SJCRH30 (cell line): ENCODE measurements at regions not wholly inside any gene's neighbourhood (a gene's known extent, or its start where the extent isn't known, plus 50 kb on each side); places are given as distances from the start of the nearest gene placed in this dataset.
A peak's percentile ranks its signal among the peaks of the same experiment; 100 is the strongest.

Experiments used
- DNase-seq, 2 experiments: peaks; one replicate each; pipeline ENCODE4 v3.0.0-alpha.2; 2015 to 2020
- H3K27ac ChIP-seq: fragments of 250-450 bp; sonication (Bioruptor Pico); 2 replicates; pipeline ENCODE4 v1.5.1; 2020; ENCODE audit warnings: mild to moderate bottlenecking, moderate library complexity
- H3K27me3 ChIP-seq: fragments of 250-450 bp; sonication (Bioruptor Pico); 2 replicates; pipeline ENCODE4 v1.5.1; 2020; ENCODE audit warnings: mild to moderate bottlenecking, moderate library complexity
- H3K36me3 ChIP-seq: fragments of 250-450 bp; sonication (Bioruptor Pico); 2 replicates; pipeline ENCODE4 v1.5.1; 2020; ENCODE audit warnings: mild to moderate bottlenecking, moderate library complexity
- H3K4me1 ChIP-seq: fragments of 250-450 bp; sonication (Bioruptor Pico); 2 replicates; pipeline ENCODE4 v1.5.1; 2020; ENCODE audit warnings: mild to moderate bottlenecking, moderate library complexity
- H3K4me3 ChIP-seq: fragments of 250-450 bp; sonication (Bioruptor Pico); 2 replicates; pipeline ENCODE4 v1.5.1; 2020; ENCODE audit warnings: mild to moderate bottlenecking, moderate library complexity
- H3K9me3 ChIP-seq: fragments of 250-450 bp; sonication (Bioruptor Pico); replicated peaks from 2 replicates; pipeline ENCODE4 v1.5.1; 2020; ENCODE audit warnings: mild to moderate bottlenecking, moderate library complexity

DNA sequence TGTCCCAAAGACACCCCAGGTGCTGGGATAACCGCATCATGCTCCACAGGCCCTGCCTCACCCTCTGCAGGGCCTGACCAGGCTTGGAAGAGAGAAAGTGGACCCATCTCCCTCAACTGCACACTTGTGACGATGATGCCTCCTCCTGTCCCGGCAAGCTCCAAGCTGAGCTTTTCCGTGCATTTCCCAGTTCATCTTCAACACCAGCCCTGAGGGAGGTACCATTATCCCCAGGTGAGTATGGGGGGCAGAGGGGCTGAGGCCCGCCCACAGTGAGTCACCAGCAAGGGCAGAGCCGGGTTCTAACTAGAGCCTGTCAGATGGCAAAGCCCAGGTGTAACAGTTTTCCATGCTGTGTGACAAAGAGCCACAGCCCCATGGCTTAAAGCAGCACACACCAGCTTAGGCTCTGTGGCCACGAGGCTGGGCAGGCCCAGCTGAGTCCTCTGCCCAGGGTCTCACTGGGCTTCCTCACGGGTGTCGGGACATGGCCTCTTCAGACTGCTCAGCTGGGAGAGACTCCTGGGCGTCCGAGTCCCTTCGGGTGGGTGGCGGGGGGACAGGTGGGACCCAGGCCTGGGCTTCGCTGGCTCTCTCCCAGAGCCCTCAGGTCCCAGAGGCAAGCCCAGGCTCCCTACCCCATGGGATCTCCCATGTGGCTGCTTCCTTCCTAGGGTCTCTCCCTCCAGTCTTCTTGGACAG, 108.4 kb upstream of the OTOS start:
- H3K4me1 ChIP-seq, result peaks cover 77% of the 10 kb centered on the region
- DNase-seq, result no peak

DNA sequence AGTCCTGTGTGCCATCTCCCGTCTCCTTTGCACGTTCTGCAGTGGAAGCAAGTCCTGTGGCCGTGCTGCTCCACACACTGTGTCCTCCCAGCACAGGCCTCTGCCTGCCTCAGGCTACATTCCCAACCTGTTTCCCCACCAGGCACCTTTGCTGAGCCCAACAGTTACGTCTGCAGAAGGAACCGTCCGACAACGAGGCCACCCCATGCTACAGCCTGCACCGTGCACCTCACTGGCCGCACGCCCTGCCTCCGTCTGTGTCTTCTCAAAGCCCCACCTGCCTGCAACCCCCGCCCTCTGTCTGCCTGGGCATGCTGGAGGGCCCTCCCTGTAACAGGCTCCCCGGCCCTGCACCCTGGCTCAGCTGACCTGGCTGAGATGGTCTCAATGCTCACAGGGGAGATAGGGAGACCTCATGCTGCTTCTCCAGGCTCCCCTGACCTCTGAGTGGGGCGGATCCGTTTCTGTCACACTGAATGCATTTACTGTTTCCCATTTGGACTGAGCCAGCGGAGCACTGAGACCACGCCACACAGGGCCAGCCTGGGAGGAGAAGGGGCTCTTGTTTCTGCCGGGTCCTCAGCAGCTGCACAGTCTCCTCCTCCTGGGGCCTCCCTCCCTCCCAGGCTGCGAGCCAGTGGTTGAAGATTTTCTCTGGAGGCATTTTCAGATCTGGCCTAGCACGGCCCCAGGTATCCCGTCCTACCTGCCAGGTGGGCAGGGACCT, 109.1 kb upstream of the OTOS start:
- peak overlapping the region; percentile 98 for H3K27ac ChIP-seq
- peaks cover 73% of the 10 kb centered on the region for H3K4me1 ChIP-seq

More for the DNA sequence above, 108.4 kb upstream of the OTOS start:
- Histone ChIP-seq H3K36me3 (no peaks in the 10 kb centered on the region), H3K9me3 (no peaks in the 10 kb centered on the region), H3K27ac (peak overlapping the region; percentile 98), H3K27me3 (no peaks in the 10 kb centered on the region), H3K4me3 (no peak overlapping the region)

DNA sequence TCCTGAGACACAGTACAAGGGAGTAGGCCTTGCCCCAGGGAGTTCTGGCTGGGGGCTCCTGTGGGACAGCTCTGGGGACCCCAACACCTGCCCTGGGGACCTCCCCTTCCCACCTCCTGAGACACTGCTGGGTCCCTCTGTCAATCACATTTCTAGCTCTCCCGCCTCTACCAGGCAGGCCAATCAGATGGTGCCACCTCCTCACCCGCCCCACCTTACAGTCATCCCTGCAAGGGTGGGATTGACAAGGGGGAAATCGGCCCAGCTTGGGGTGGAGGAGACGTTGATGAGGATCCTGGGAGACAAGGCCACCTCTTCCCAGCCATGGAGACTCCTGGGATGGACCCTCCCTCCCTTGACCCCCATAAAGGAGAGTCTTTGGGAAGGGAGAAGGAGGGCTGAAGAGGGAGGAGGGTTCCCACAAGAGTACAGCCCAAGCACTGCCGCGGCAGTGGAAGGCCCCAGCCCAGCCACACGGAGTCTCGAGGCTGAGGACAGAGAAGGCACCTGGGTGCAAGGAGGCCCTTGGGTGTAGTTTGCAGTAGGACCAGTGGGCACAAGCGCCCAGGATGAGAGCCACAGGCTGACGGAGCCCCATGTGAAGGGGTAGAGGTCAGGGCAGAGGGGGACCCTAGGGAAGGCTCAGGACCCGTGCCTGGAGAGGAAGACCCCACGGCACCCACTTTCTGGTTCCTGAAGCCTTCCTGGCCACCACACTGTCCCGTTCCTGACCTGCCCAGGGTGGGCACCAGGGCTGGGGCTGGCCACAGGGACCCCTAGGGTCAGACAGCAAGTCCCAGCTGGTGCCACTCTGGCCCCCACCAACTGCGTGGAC, 109.9 kb upstream of the OTOS start:
- H3K36me3 ChIP-seq, result no peaks in the 10 kb centered on the region
- H3K27me3 ChIP-seq, result no peaks in the 10 kb centered on the region
- peaks cover 65% of the 10 kb centered on the region for H3K4me1 ChIP-seq
- H3K4me3 ChIP-seq, result no peak overlapping the region
- peak; percentile 57 to 77 for DNase-seq
- H3K9me3 ChIP-seq, result no peaks in the 10 kb centered on the region
- H3K27ac ChIP-seq, result peak overlapping the region; percentile 98

More for the DNA sequence above, 109.1 kb upstream of the OTOS start:
- no peaks in the 10 kb centered on the region for H3K36me3 ChIP-seq
- H3K27me3 ChIP-seq, result no peaks in the 10 kb centered on the region
- H3K9me3 ChIP-seq, result no peaks in the 10 kb centered on the region
- no peak overlapping the region for H3K4me3 ChIP-seq
- peak; percentile 87 to 94 for DNase-seq

DNA sequence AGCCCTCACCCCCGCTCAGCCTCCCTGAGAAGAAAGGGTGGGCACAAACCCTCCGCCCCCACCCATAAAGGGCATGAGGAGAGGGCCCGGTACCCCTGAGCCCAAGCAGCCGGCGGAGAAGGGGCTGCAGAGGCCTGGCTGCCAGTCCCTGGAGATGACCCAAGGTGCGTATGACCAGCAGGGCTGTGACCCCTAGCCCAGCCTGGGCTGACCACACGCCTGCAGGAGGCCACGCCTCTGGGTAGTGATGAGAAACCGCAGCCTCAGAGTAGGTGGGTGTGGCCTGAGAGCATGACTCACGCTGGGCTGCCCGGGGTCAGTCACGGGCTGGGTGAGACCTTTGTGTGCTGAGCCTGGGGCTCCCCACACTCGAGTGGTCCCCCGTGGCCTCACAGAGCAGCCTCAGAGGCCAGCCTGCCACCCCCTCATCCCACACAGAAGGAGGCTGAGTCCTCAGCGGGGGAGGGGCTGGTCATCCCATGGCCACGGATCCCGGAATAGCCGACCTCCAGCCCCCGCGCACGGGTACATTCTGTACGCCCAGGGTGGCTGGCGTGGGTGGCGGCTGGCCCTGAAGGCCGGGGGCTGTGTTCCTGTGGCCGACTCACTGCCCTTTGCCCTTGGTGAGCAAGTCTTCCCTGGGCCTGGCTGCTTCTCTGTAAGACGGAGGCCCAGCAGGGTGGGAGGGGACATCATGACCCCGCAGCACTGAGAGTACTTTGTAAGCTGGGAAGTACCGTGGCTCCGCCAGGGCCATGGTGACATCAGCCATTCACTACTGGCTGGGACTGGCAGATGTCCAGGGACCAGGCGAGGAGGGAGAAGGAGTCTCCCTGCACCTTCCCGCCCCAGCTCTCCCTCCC, 110.8 kb upstream of the OTOS start:
- DNase-seq, result peak; percentile 92 to 93
- Histone ChIP-seq H3K4me3 (peak overlapping the region; percentile 56), H3K4me1 (peaks cover 59% of the 10 kb centered on the region), H3K27me3 (no peaks in the 10 kb centered on the region), H3K9me3 (no peaks in the 10 kb centered on the region), H3K36me3 (no peaks in the 10 kb centered on the region), H3K27ac (peak overlapping the region; percentile 98)

DNA sequence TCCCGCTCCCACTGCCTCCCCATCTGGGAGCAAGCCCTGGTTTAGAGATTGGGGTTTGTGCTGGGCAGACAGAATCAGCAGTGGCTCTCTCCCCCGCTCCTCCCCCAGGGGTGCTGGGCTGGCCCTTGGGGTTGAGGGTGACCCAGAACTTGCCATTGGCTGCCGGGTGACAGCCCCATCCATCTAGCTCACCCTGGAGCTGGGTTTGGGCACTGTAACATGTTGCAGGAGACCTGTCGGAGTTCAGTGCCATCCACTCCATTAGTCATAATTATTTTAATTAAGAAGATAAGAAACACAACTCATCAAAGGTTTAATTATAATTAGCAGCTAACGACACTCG, 111.4 kb upstream of the OTOS start:
- Histone ChIP-seq H3K36me3 (no peaks in the 10 kb centered on the region), H3K4me3 (peak overlapping the region; percentile 56), H3K27ac (peak overlapping the region; percentile 98), H3K9me3 (no peaks in the 10 kb centered on the region), H3K4me1 (peaks cover 53% of the 10 kb centered on the region), H3K27me3 (no peaks in the 10 kb centered on the region)
- no peak for DNase-seq

DNA sequence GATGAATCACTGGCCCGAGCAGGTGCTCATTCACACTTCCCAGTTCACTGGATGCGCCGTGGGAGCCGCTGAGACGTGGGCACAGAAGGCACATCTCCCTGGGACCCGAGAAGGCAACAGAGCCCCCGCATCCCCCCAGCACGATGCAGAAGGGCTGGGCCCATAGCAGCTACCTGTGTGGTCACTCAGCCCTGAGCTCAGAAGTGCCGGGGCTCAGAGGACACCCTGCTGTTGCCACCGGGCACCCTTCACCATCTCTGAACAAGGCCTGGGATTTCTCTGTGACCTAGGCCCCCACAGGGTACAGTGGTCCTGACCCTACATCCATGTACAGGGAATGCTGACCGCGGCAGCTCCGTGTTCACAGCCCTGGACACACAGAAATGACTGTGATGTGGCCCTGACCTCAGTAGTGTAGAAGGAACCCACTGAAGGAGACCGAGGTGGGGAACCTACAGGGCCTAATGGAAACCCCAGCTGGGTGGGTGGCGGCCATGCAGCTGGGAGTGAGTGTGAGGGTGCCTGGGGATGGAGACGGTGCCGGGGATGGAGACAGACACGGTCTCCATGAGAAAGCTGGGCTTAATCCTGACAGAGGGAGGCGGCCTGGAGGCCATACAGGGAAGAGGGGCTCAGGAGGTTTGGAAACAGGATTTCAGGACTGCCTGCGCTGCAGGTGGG, 111.9 kb upstream of the OTOS start:
- Histone ChIP-seq H3K4me3 (no peak overlapping the region), H3K36me3 (no peaks in the 10 kb centered on the region), H3K27me3 (no peaks in the 10 kb centered on the region), H3K9me3 (no peaks in the 10 kb centered on the region), H3K4me1 (peaks cover 48% of the 10 kb centered on the region), H3K27ac (no peak overlapping the region; the same call in 1 of the 2 replicates)
- no peak for DNase-seq

DNA sequence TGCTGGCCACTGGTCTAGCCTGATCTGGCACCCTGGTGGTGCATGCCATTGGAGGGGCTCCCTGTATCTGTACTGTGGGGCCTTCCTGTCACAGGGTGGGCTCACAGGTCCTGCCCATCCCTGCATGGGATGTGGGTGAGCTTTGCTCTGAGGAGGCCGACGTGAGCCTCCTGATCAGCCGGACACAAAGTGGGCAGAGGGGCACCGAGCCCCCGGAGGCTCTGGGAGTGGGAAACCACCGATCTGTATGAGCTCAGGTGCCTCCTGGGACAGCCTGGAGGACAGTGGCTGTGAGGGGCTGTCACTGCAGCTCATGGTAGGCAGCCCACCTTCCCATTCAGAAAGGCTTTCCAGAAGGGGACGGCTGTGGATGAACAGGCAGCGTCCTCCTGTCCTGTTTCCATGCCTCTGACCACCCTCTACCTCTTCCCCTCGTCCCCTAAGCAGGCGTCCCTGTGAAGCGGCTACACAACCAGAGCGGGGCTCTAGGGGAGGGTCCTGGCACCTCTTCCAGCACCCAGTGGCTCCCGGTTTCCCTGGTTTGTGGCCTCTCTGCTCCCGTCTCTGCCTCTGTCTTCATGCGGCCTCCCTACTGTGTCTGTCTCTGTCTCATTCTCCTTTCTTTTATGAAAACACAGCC, 112.5 kb upstream of the OTOS start:
- DNase-seq, result no peak
- no peaks in the 10 kb centered on the region for H3K27me3 ChIP-seq
- H3K9me3 ChIP-seq, result no peaks in the 10 kb centered on the region
- no peak overlapping the region for H3K4me3 ChIP-seq
- no peak overlapping the region for H3K27ac ChIP-seq
- peaks cover 41% of the 10 kb centered on the region for H3K4me1 ChIP-seq
- H3K36me3 ChIP-seq, result no peaks in the 10 kb centered on the region

DNA sequence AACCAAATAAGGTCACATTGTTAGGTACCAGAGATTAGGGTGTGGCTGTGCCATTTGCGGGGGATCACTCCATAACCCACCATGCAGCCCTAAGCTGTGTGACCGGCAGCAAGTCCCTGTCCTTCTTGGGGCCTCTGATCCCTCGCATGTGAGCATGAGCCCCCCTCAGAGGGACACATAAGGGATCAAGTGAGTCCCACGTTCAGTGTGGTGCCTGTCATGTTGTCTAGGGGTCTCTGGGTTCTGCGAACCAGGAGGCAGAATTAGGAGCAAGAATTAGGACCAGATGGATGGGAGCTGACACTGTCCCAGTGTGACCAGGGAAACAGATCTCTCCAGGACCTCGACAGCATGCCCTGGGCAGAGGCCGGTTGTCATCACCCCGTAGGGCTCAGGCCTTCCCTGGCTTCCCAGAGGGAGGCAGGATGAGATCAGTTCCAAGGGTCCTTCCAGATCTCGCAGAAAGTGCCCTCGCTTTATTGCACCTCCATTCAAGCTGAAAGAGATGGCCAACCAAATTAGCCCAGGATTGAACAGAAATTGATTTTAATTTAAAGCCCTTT, 113.2 kb upstream of the OTOS start:
- no peaks in the 10 kb centered on the region for H3K9me3 ChIP-seq

DNA sequence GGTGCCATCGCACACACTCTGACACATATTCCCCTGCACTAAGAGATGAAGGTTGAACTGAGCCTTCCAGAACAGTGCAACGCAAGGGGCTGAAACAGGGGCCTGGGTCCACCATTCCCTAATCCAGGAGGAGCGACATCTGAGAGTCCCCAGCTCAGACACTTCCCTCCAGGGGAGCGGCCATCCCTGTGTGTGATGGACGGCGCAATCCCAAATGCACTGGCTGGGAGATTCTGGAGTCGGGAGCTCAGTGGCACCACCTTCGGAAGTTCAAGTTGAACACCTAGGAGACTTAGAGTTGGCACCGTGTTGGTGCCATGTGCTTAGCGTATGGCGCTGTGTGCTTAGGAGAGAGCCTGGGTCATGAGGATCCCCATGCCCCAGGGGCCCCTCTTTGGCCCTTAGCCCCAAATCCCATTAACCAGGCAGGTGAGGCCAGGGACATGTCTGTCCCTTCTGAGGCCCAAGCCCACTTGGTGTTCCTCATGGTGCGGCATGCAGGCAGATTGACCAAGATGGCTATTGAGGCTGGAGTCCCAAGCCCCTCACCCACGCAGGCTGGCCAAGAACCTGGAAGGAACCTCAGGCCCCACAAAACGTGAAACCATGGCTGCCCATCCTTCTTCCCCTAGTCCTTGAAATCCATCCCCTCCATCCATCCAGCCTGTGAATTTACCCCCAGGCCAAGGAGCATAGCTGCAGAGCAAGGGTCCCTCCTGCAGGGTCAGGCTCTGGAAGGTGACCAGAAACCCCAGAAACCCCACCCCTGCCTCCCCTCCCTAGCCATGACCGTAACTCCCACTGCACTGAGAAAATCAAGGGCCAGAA, 114.1 kb upstream of the OTOS start:
- no peaks in the 10 kb centered on the region for H3K9me3 ChIP-seq
- no peak overlapping the region for H3K4me3 ChIP-seq
- H3K27me3 ChIP-seq, result no peaks in the 10 kb centered on the region
- no peak for DNase-seq
- peaks cover 26% of the 10 kb centered on the region for H3K4me1 ChIP-seq
- no peaks in the 10 kb centered on the region for H3K36me3 ChIP-seq
- no peak overlapping the region for H3K27ac ChIP-seq

More for the DNA sequence above, 113.2 kb upstream of the OTOS start:
- H3K4me3 ChIP-seq, result no peak overlapping the region
- H3K36me3 ChIP-seq, result no peaks in the 10 kb centered on the region
- peaks cover 35% of the 10 kb centered on the region for H3K4me1 ChIP-seq
- no peak overlapping the region for H3K27ac ChIP-seq
- no peaks in the 10 kb centered on the region for H3K27me3 ChIP-seq
- DNase-seq, result no peak

DNA sequence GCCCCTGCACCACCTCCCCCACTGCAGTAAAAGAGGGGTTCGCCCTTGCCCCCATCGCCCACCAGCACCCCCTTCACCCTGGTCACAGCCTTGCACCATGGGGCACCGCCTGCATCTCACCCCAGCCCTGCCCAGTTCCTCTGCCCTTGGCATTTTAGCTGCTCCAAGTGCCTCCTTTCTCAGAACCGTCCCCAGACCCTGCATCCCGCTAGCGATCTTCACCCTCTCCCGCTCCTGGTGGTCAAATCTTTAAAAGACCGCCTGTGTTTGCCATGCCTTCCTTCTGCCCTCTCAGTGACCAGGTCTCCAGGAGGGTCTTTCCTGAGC, 114.7 kb upstream of the OTOS start:
- DNase-seq, result no peak
- no peaks in the 10 kb centered on the region for H3K27me3 ChIP-seq
- peaks cover 20% of the 10 kb centered on the region for H3K4me1 ChIP-seq
- H3K36me3 ChIP-seq, result no peaks in the 10 kb centered on the region
- no peak overlapping the region for H3K4me3 ChIP-seq
- H3K27ac ChIP-seq, result no peak overlapping the region
- no peaks in the 10 kb centered on the region for H3K9me3 ChIP-seq

DNA sequence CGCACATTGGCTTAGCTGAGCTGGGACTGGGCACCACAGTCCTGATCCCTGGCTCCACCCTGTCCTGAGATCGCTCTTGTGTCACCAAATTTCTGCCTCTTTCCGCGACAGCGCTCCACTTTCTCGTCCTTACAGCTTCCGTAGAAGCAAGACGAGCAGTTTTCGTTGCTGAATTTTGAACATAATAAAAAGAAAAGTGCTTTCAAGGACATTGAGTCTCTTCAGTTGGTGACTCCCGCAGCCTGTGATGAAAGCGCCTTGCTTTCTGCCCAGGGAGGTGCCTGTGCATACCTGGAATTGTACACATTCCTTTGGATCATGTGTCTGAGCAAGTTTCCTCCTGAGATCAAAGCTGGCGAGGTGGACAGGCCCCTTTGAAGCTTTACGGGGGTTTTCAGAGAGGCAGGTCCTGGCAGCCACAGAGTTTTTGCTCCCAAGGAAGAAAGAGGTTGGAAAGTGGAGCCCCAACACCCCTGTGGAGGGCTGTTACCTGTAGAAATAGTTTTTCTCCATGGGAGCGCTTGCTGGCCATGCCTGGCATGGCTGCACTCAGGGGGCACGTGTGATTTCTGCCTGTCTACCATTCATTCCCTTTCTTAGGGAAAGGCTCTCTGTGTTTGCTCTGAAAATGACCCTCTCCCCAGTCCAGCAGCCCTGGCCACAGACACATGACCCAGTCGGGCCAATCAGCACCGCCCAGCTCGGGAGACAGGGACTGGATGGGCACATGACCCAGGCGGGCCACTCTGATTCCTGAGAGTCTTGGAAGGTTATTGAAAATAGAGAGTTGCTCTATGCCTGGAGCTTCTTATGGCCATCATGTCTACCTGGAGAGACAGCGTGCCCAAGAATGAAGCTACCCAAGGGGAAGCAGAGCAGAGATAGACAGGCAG, 115.6 kb upstream of the OTOS start:
- DNase-seq, result no peak
- Histone ChIP-seq H3K4me1 (peaks cover 11% of the 10 kb centered on the region), H3K4me3 (no peak overlapping the region), H3K36me3 (no peaks in the 10 kb centered on the region), H3K9me3 (no peaks in the 10 kb centered on the region), H3K27me3 (no peaks in the 10 kb centered on the region), H3K27ac (no peak overlapping the region)
